ENCODE measurements at regions not wholly inside any gene's neighbourhood (a gene's known extent, or its start where the extent isn't known, plus 50 kb on each side); places are given as distances from the start of the nearest gene placed in this dataset.

GRCh38 chr13:69363360-69363759, 744.3 kb upstream of the ATXN8OS start:
- Histone ChIP-seq H3K27me3 (ENCODE audit: insufficient read depth, low read depth) (no peaks in the 10 kb centered on the region), H2AFZ (ENCODE audit: low read depth) (no peak overlapping the region), H3K4me2 (no peak overlapping the region), H3K27ac (no peak overlapping the region), H3K4me3 (IDR thresholded peaks at IDR 0.05; ENCODE audit: insufficient read depth, low read depth, low read length) (no peak overlapping the region), H4K20me1 (ENCODE audit: insufficient read depth) (no peaks in the 10 kb centered on the region), H3K36me3 (ENCODE audit: insufficient read depth) (no peaks in the 10 kb centered on the region), H3K79me2 (ENCODE audit: insufficient read depth, low read depth) (no peaks in the 10 kb centered on the region), H3K4me1 (ENCODE audit: low read depth, poor library complexity, severe bottlenecking) (no peaks in the 10 kb centered on the region), H3K9ac (no peak overlapping the region)
- TF ChIP-seq CTCF (conservative IDR thresholded peaks at IDR 0.05; ENCODE audit: low read depth, low read length): no peak

GRCh38 chr13:69331245-69331644, 776.4 kb upstream of the ATXN8OS start:
- Histone ChIP-seq H4K20me1 (ENCODE audit: insufficient read depth) (no peaks in the 10 kb centered on the region), H3K27ac (no peak overlapping the region), H3K79me2 (ENCODE audit: insufficient read depth, low read depth) (no peaks in the 10 kb centered on the region), H3K27me3 (ENCODE audit: insufficient read depth, low read depth) (no peaks in the 10 kb centered on the region), H3K36me3 (ENCODE audit: insufficient read depth) (no peaks in the 10 kb centered on the region), H3K4me1 (ENCODE audit: low read depth, poor library complexity, severe bottlenecking) (no peaks in the 10 kb centered on the region), H3K9ac (no peak overlapping the region), H3K4me3 (IDR thresholded peaks at IDR 0.05; ENCODE audit: insufficient read depth, low read depth, low read length) (no peak overlapping the region), H2AFZ (ENCODE audit: low read depth) (no peak overlapping the region), H3K4me2 (no peak overlapping the region)
- no peak for TF ChIP-seq CTCF (conservative IDR thresholded peaks at IDR 0.05; ENCODE audit: low read depth, low read length)

GRCh38 chr13:69324090-69324886, 783.3 kb upstream of the ATXN8OS start:
- Histone ChIP-seq H2AFZ (ENCODE audit: low read depth) (no peak overlapping the region), H3K27ac (no peak overlapping the region), H4K20me1 (ENCODE audit: insufficient read depth) (no peaks in the 10 kb centered on the region), H3K4me2 (no peak overlapping the region), H3K9ac (no peak overlapping the region), H3K4me3 (IDR thresholded peaks at IDR 0.05; ENCODE audit: insufficient read depth, low read depth, low read length) (no peak overlapping the region), H3K36me3 (ENCODE audit: insufficient read depth) (no peaks in the 10 kb centered on the region), H3K27me3 (ENCODE audit: insufficient read depth, low read depth) (no peaks in the 10 kb centered on the region), H3K79me2 (ENCODE audit: insufficient read depth, low read depth) (no peaks in the 10 kb centered on the region), H3K4me1 (ENCODE audit: low read depth, poor library complexity, severe bottlenecking) (no peaks in the 10 kb centered on the region)
- peak; percentile 32; the same call in 1 of the 2 replicates for TF ChIP-seq CTCF (conservative IDR thresholded peaks at IDR 0.05; ENCODE audit: low read depth, low read length)

- H3K9ac ChIP-seq: no peak overlapping the region
- H3K4me1 ChIP-seq (ENCODE audit: low read depth, poor library complexity, severe bottlenecking): no peaks in the 10 kb centered on the region
- no peaks in the 10 kb centered on the region for H3K36me3 ChIP-seq (ENCODE audit: insufficient read depth)
- no peaks in the 10 kb centered on the region for H4K20me1 ChIP-seq (ENCODE audit: insufficient read depth)
- TF ChIP-seq CTCF (conservative IDR thresholded peaks at IDR 0.05; ENCODE audit: low read depth, low read length): no peak
- no peaks in the 10 kb centered on the region for H3K27me3 ChIP-seq (ENCODE audit: insufficient read depth, low read depth)
- H3K4me2 ChIP-seq: no peak overlapping the region
- H2AFZ ChIP-seq (ENCODE audit: low read depth): no peak overlapping the region
- no peak overlapping the region for H3K27ac ChIP-seq
- no peaks in the 10 kb centered on the region for H3K79me2 ChIP-seq (ENCODE audit: insufficient read depth, low read depth)
- H3K4me3 ChIP-seq (IDR thresholded peaks at IDR 0.05; ENCODE audit: insufficient read depth, low read depth, low read length): no peak overlapping the region
These were observed 788.0 kb upstream of the ATXN8OS start for GRCh38 chr13:69319656-69320055.
